SJCRH30 (cell line): ENCODE measurements at regions not wholly inside any gene's neighbourhood (a gene's known extent, or its start where the extent isn't known, plus 50 kb on each side); places are given as distances from the start of the nearest gene placed in this dataset.

Experiments
- DNase-seq, 2 experiments: peaks; one replicate each; pipeline ENCODE4 v3.0.0-alpha.2; 2015 to 2020
- H3K27ac ChIP-seq: fragments of 250-450 bp; sonication (Bioruptor Pico); 2 replicates; pipeline ENCODE4 v1.5.1; 2020; ENCODE audit warnings: mild to moderate bottlenecking, moderate library complexity
- H3K27me3 ChIP-seq: fragments of 250-450 bp; sonication (Bioruptor Pico); 2 replicates; pipeline ENCODE4 v1.5.1; 2020; ENCODE audit warnings: mild to moderate bottlenecking, moderate library complexity
- H3K36me3 ChIP-seq: fragments of 250-450 bp; sonication (Bioruptor Pico); 2 replicates; pipeline ENCODE4 v1.5.1; 2020; ENCODE audit warnings: mild to moderate bottlenecking, moderate library complexity
- H3K4me1 ChIP-seq: fragments of 250-450 bp; sonication (Bioruptor Pico); 2 replicates; pipeline ENCODE4 v1.5.1; 2020; ENCODE audit warnings: mild to moderate bottlenecking, moderate library complexity
- H3K4me3 ChIP-seq: fragments of 250-450 bp; sonication (Bioruptor Pico); 2 replicates; pipeline ENCODE4 v1.5.1; 2020; ENCODE audit warnings: mild to moderate bottlenecking, moderate library complexity
- H3K9me3 ChIP-seq: fragments of 250-450 bp; sonication (Bioruptor Pico); replicated peaks from 2 replicates; pipeline ENCODE4 v1.5.1; 2020; ENCODE audit warnings: mild to moderate bottlenecking, moderate library complexity

GRCh38 chr3:75967071-75967470 lies 181.7 kb upstream of the ZNF717 start:
- Histone ChIP-seq H3K27ac (no peak overlapping the region), H3K4me3 (no peak overlapping the region), H3K4me1 (no peaks in the 10 kb centered on the region), H3K9me3 (no peaks in the 10 kb centered on the region), H3K27me3 (no peaks in the 10 kb centered on the region), H3K36me3 (no peaks in the 10 kb centered on the region)
- no peak for DNase-seq

GRCh38 chr3:75978686-75979085 lies 193.3 kb upstream of the ZNF717 start:
- no peak for DNase-seq
- Histone ChIP-seq H3K4me3 (no peak overlapping the region), H3K4me1 (no peaks in the 10 kb centered on the region), H3K27ac (no peak overlapping the region), H3K9me3 (no peaks in the 10 kb centered on the region), H3K27me3 (no peaks in the 10 kb centered on the region), H3K36me3 (no peaks in the 10 kb centered on the region)

GRCh38 chr3:75981401-75981800 lies 196.1 kb upstream of the ZNF717 start:
- H3K27me3 ChIP-seq: no peaks in the 10 kb centered on the region
- H3K4me1 ChIP-seq: no peaks in the 10 kb centered on the region
- no peaks in the 10 kb centered on the region for H3K36me3 ChIP-seq
- H3K4me3 ChIP-seq: no peak overlapping the region
- H3K9me3 ChIP-seq: no peaks in the 10 kb centered on the region
- no peak overlapping the region for H3K27ac ChIP-seq
- DNase-seq: no peak

GRCh38 chr3:75982151-75982550 lies 196.8 kb upstream of the ZNF717 start:
- no peak overlapping the region for H3K4me3 ChIP-seq
- no peaks in the 10 kb centered on the region for H3K4me1 ChIP-seq
- no peak overlapping the region for H3K27ac ChIP-seq

GRCh38 chr3:75983111-75983510 lies 197.8 kb upstream of the ZNF717 start:
- no peak for DNase-seq
- H3K27me3 ChIP-seq: no peaks in the 10 kb centered on the region
- no peak overlapping the region for H3K27ac ChIP-seq
- H3K4me1 ChIP-seq: no peaks in the 10 kb centered on the region
- H3K9me3 ChIP-seq: no peaks in the 10 kb centered on the region
- no peak overlapping the region for H3K4me3 ChIP-seq
- no peaks in the 10 kb centered on the region for H3K36me3 ChIP-seq

More at GRCh38 chr3:75982151-75982550, 196.8 kb upstream of the ZNF717 start:
- Histone ChIP-seq H3K27me3 (no peaks in the 10 kb centered on the region), H3K9me3 (no peaks in the 10 kb centered on the region), H3K36me3 (no peaks in the 10 kb centered on the region)
- no peak for DNase-seq

GRCh38 chr3:75983609-75984290 lies 198.4 kb upstream of the ZNF717 start:
- H3K27me3 ChIP-seq: no peaks in the 10 kb centered on the region
- no peaks in the 10 kb centered on the region for H3K9me3 ChIP-seq
- H3K4me3 ChIP-seq: no peak overlapping the region
- H3K27ac ChIP-seq: no peak overlapping the region
- H3K4me1 ChIP-seq: no peaks in the 10 kb centered on the region
- DNase-seq: no peak
- H3K36me3 ChIP-seq: no peaks in the 10 kb centered on the region

- Histone ChIP-seq H3K4me1 (no peaks in the 10 kb centered on the region), H3K36me3 (no peaks in the 10 kb centered on the region), H3K4me3 (no peak overlapping the region), H3K27me3 (no peaks in the 10 kb centered on the region), H3K27ac (no peak overlapping the region), H3K9me3 (no peaks in the 10 kb centered on the region)
- DNase-seq: no peak
Observed at GRCh38 chr3:75985432-75985831, 200.1 kb upstream of the ZNF717 start.

GRCh38 chr3:76010252-76010651 lies 224.9 kb upstream of the ZNF717 start:
- Histone ChIP-seq H3K27me3 (no peaks in the 10 kb centered on the region), H3K4me3 (no peak overlapping the region), H3K36me3 (no peaks in the 10 kb centered on the region), H3K9me3 (no peaks in the 10 kb centered on the region), H3K4me1 (no peaks in the 10 kb centered on the region), H3K27ac (no peak overlapping the region)
- DNase-seq: no peak

- H3K36me3 ChIP-seq: no peaks in the 10 kb centered on the region
- no peaks in the 10 kb centered on the region for H3K4me1 ChIP-seq
- no peak for DNase-seq
- no peaks in the 10 kb centered on the region for H3K9me3 ChIP-seq
- H3K27me3 ChIP-seq: no peaks in the 10 kb centered on the region
- H3K27ac ChIP-seq: no peak overlapping the region
- H3K4me3 ChIP-seq: no peak overlapping the region
Observed at GRCh38 chr3:76011121-76011520, 225.8 kb upstream of the ZNF717 start.

- Histone ChIP-seq H3K9me3 (no peaks in the 10 kb centered on the region), H3K36me3 (no peaks in the 10 kb centered on the region), H3K4me3 (no peak overlapping the region), H3K27me3 (no peaks in the 10 kb centered on the region), H3K4me1 (no peaks in the 10 kb centered on the region), H3K27ac (no peak overlapping the region)
- DNase-seq: no peak
Observed at GRCh38 chr3:76015496-76015895, 230.1 kb upstream of the ZNF717 start.

- no peak overlapping the region for H3K27ac ChIP-seq
- H3K4me1 ChIP-seq: no peaks in the 10 kb centered on the region
- no peaks in the 10 kb centered on the region for H3K36me3 ChIP-seq
- no peaks in the 10 kb centered on the region for H3K27me3 ChIP-seq
- H3K9me3 ChIP-seq: no peaks in the 10 kb centered on the region
- H3K4me3 ChIP-seq: no peak overlapping the region
- DNase-seq: no peak
Observed at GRCh38 chr3:76016111-76016510, 230.8 kb upstream of the ZNF717 start.

GRCh38 chr3:76016769-76017439 lies 231.6 kb upstream of the ZNF717 start:
- H3K9me3 ChIP-seq: no peaks in the 10 kb centered on the region
- no peaks in the 10 kb centered on the region for H3K27me3 ChIP-seq
- no peak for DNase-seq
- no peaks in the 10 kb centered on the region for H3K4me1 ChIP-seq
- H3K4me3 ChIP-seq: no peak overlapping the region
- no peaks in the 10 kb centered on the region for H3K36me3 ChIP-seq
- H3K27ac ChIP-seq: no peak overlapping the region

GRCh38 chr3:76021376-76021775 lies 236.0 kb upstream of the ZNF717 start:
- Histone ChIP-seq H3K9me3 (no peaks in the 10 kb centered on the region), H3K27ac (no peak overlapping the region)
- DNase-seq: no peak

GRCh38 chr3:76024640-76025039 lies 239.3 kb upstream of the ZNF717 start:
- no peaks in the 10 kb centered on the region for H3K27me3 ChIP-seq
- H3K4me1 ChIP-seq: no peaks in the 10 kb centered on the region
- H3K9me3 ChIP-seq: no peaks in the 10 kb centered on the region
- H3K36me3 ChIP-seq: no peaks in the 10 kb centered on the region
- DNase-seq: peak in 1 of 2 experiments; percentile 45
- H3K4me3 ChIP-seq: no peak overlapping the region
- no peak overlapping the region for H3K27ac ChIP-seq

More at GRCh38 chr3:76021376-76021775, 236.0 kb upstream of the ZNF717 start:
- Histone ChIP-seq H3K27me3 (no peaks in the 10 kb centered on the region), H3K4me3 (no peak overlapping the region), H3K4me1 (no peaks in the 10 kb centered on the region), H3K36me3 (no peaks in the 10 kb centered on the region)

GRCh38 chr3:76025561-76025960 lies 240.2 kb upstream of the ZNF717 start:
- Histone ChIP-seq H3K36me3 (no peaks in the 10 kb centered on the region), H3K9me3 (no peaks in the 10 kb centered on the region), H3K4me1 (no peaks in the 10 kb centered on the region), H3K4me3 (no peak overlapping the region), H3K27me3 (no peaks in the 10 kb centered on the region), H3K27ac (no peak overlapping the region)
- DNase-seq: no peak

- Histone ChIP-seq H3K9me3 (no peaks in the 10 kb centered on the region), H3K36me3 (no peaks in the 10 kb centered on the region), H3K4me3 (no peak overlapping the region), H3K27me3 (no peaks in the 10 kb centered on the region), H3K4me1 (no peaks in the 10 kb centered on the region), H3K27ac (no peak overlapping the region)
- no peak for DNase-seq
Observed at GRCh38 chr3:76026379-76026778, 241.0 kb upstream of the ZNF717 start.
